Testis (tissue), 2 donors: ENCODE measurements at regions not wholly inside any gene's neighbourhood (a gene's known extent, or its start where the extent isn't known, plus 50 kb on each side); places are given as distances from the start of the nearest gene placed in this dataset.

Experiments used
- DNase-seq: peaks from one replicate; pipeline ENCODE4 v3.0.0-alpha.2; 2019
- H3K27ac ChIP-seq, 2 donors: fragments of 200-600 bp; sonication (generic); one replicate each; pipeline ENCODE4 v1.5.1; 2019
- H3K27me3 ChIP-seq: fragments of 200-600 bp; sonication (generic); one replicate; pipeline ENCODE4 v1.5.1; 2019
- H3K36me3 ChIP-seq: fragments of 200-600 bp; sonication (generic); one replicate; pipeline ENCODE4 v1.5.1; 2017; ENCODE audit warnings: low read depth; ENCODE audit errors: missing control alignments
- H3K4me1 ChIP-seq: fragments of 200-600 bp; sonication (generic); one replicate; pipeline ENCODE4 v1.5.1; 2019
- H3K4me3 ChIP-seq, 2 donors: fragments of 200-600 bp; sonication (generic); one replicate each; pipeline ENCODE4 v1.5.1; 2017 to 2019
- H3K9me3 ChIP-seq: fragments of 200-600 bp; sonication (generic); one replicate; pipeline ENCODE4 v1.5.1; 2017
- POLR2A ChIP-seq: fragments of 450-650 bp; IDR thresholded peaks from one replicate; pipeline ENCODE4 v1.6.1; 2017; ENCODE audit warnings: antibody characterized with exemption, mild to moderate bottlenecking, moderate library complexity
- WGBS, 2 donors: methylation state at CpG; one replicate each; pipeline ENCODE4 v1.1.5; 2018; 5-methylcytosine and 5-hydroxymethylcytosine counted together
- intact Hi-C: fragments of 100-400 bp; cut with DNase I; formaldehyde crosslinking; loops from one replicate; pipeline ENCODE4 v1.15.1; 2023; ENCODE audit warnings: low total_unique reads
- TF ChIP-seq, protein P1 (sequence below), 3 experiments: fragments of 450-650 bp in 2 of 3; fragments of 200-600 bp in 1 of 3; sonication (generic) in 1 of 3; IDR thresholded peaks; one replicate each; pipeline ENCODE4 v1.5.1; 2016 to 2019; ENCODE audit warnings: antibody characterized with exemption in 3 of 3, mild to moderate bottlenecking in 2 of 3, moderate library complexity in 1 of 3

DNA sequence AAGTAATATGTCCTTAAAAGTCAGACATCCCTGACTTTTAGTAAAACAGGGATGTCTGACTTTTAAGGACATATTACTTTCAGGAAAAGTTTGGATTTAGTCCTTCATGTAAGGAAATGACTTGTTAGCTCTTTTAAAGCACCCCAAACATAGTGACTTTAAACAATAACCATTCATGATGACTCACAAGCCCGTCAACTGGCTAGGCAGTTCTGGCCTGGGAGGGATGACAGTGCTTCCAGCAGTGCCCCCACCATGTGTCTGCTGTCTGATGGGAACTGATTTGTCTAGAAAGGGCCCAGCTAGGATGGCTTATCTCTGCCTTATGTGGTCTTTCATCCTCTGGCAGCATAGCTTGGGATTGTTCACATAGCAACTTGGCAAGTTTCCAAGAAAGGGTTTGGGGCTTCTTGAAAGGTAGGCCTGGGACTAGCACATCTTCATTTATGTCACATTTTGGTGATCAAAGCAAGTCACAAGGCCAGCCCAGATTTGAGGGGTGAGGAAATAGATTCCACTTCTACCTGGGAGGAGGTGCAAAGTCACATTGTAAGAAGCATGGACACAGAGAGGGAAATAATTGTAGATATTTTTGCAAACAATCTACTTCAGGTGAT is 143.5 kb downstream of the C1orf94 start:
- Histone ChIP-seq H3K27ac (no peak overlapping the region), H3K27me3 (no peaks in the 10 kb centered on the region), H3K4me1 (no peaks in the 10 kb centered on the region), H3K4me3 (no peak overlapping the region), H3K9me3 (no peaks in the 10 kb centered on the region), H3K36me3 (no peaks in the 10 kb centered on the region)
- 70 to 76% methylated on average over 1 of the region's 1 CpG for WGBS, 2 donors
- DNase-seq: no peak
- intact Hi-C loops: no loop called here
- TF ChIP-seq, protein P1, sequence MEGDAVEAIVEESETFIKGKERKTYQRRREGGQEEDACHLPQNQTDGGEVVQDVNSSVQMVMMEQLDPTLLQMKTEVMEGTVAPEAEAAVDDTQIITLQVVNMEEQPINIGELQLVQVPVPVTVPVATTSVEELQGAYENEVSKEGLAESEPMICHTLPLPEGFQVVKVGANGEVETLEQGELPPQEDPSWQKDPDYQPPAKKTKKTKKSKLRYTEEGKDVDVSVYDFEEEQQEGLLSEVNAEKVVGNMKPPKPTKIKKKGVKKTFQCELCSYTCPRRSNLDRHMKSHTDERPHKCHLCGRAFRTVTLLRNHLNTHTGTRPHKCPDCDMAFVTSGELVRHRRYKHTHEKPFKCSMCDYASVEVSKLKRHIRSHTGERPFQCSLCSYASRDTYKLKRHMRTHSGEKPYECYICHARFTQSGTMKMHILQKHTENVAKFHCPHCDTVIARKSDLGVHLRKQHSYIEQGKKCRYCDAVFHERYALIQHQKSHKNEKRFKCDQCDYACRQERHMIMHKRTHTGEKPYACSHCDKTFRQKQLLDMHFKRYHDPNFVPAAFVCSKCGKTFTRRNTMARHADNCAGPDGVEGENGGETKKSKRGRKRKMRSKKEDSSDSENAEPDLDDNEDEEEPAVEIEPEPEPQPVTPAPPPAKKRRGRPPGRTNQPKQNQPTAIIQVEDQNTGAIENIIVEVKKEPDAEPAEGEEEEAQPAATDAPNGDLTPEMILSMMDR (IDR thresholded peaks at IDR 0.05): no peak
- TF ChIP-seq POLR2A: no peak

DNA sequence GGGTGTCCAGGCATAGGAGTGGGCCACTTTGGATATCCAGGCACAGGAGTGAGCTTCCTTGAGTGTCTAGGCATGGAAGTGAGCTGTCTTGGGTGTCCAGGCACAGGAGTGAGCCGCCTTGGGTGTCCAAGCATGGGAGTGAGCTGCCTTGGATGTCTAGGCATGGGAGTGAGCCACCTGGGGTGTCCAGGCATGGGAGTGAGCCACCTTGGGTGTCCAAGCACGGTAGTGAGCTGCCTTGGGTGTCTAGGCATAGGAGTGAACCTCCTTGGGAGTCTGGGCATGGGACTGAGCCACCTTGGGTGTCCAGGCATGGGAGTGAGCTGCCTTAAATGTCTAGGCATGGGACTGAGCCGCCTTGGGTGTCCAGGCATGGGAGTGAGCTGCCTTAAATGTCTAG is 146.3 kb downstream of the C1orf94 start:
- WGBS, 2 donors: 81 to 88% methylated on average over 1 to 3 of the region's 3 CpGs

DNA sequence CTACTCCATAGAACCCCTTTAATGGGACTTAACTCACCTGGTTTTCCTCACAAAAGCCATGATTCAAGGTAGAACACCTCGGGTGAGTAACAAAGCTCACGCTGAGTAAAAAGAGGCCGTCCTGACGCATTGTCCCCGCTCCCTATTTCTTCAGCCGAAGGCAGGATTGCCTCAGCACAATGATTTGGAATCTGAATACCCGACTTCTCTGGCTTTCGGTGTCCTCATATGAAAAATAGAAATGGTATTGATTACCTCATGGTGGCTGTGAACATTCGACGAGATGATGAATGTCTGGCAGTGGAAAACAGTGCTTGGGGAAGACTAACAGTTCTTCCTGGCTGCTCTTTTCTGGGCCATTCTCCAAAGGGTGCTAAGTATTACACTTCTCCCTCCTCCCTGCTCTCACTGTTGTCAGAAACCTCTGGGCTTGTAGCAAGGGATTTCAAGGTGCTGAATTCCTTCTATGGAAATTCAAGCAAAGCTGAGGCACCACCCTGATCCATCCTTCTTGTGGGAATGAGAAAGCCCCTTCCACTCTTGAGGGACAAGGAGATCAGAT is 148.3 kb downstream of the C1orf94 start:
- DNase-seq: no peak
- WGBS, 2 donors: 81 to 84% methylated on average over 10 of the region's 10 CpGs
- intact Hi-C loops: no loop called here

More for the DNA sequence above, 146.3 kb downstream of the C1orf94 start:
- H3K4me3 ChIP-seq: no peak overlapping the region
- TF ChIP-seq, protein P1 (IDR thresholded peaks at IDR 0.05): no peak
- no peak for TF ChIP-seq POLR2A
- no peaks in the 10 kb centered on the region for H3K9me3 ChIP-seq
- H3K27me3 ChIP-seq: no peaks in the 10 kb centered on the region
- H3K27ac ChIP-seq: no peak overlapping the region
- H3K36me3 ChIP-seq: no peaks in the 10 kb centered on the region
- no peaks in the 10 kb centered on the region for H3K4me1 ChIP-seq
- intact Hi-C loops: no loop called here
- DNase-seq: no peak

DNA sequence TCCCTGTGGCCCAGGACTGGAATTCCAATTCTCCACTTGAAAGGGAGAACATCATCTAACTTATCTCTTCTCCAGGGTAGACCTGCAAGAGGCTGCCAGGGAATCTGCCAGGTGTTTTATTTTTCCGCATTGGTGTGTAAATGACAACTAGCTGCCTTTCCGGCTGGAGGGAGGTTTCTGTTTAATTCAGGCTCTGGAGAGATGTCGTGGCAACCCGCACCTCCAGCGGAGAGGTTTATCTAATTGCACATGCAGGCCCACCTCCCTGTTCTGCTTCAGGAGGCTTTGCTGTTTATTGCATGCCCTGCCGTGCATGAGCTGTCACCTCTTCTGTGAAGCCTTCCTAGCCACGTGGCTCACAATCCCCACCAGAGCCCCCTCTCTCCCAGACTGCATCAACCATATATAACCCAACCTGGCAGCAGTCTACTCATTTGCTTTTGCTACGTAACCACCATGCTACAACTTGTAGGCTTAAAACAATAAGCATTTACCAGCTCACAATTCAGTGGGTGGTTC is 151.6 kb downstream of the C1orf94 start:
- no peak for TF ChIP-seq POLR2A
- TF ChIP-seq, protein P1 (IDR thresholded peaks at IDR 0.05): no peak
- Histone ChIP-seq H3K27ac (no peak overlapping the region), H3K27me3 (no peaks in the 10 kb centered on the region), H3K9me3 (no peaks in the 10 kb centered on the region), H3K36me3 (no peaks in the 10 kb centered on the region), H3K4me1 (no peaks in the 10 kb centered on the region), H3K4me3 (no peak overlapping the region)
- WGBS, 2 donors: 47 to 50% methylated on average over 8 of the region's 8 CpGs
- intact Hi-C loops: no loop called here
- no peak for DNase-seq

More for the DNA sequence above, 148.3 kb downstream of the C1orf94 start:
- Histone ChIP-seq H3K27me3 (no peaks in the 10 kb centered on the region), H3K27ac (no peak overlapping the region), H3K4me1 (no peaks in the 10 kb centered on the region), H3K4me3 (no peak overlapping the region), H3K9me3 (no peaks in the 10 kb centered on the region), H3K36me3 (no peaks in the 10 kb centered on the region)
- TF ChIP-seq, protein P1 (IDR thresholded peaks at IDR 0.05): no peak
- no peak for TF ChIP-seq POLR2A

DNA sequence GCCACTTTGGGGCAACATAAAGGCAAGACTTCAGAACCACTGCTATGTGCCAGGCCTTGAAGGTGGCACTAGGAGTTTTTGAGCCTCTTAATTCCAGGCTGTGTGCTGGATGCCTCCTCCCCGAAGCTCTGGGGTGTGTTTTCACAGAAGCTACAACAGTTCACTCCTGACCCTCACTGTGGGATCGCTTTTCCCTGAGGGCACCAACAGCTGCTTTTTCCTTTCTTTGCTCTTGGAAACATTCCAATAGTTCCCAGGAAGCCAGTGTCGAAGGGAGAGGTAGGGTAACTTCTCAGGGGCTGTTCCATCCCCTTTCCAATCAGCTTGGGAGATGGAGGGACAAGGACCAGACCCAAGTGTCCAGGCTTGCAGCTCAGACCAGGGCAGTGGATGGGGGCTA is 153.4 kb downstream of the C1orf94 start:
- no peaks in the 10 kb centered on the region for H3K9me3 ChIP-seq
- 65 to 66% methylated on average over 3 of the region's 3 CpGs for WGBS, 2 donors
- no peaks in the 10 kb centered on the region for H3K36me3 ChIP-seq
- H3K4me1 ChIP-seq: no peaks in the 10 kb centered on the region
- no peak overlapping the region for H3K4me3 ChIP-seq
- H3K27me3 ChIP-seq: no peaks in the 10 kb centered on the region
- DNase-seq: no peak
- no peak for TF ChIP-seq POLR2A
- TF ChIP-seq, protein P1 (IDR thresholded peaks at IDR 0.05): no peak
- intact Hi-C loops: no loop called here
- H3K27ac ChIP-seq: no peak overlapping the region
